ENCODE measurements at regions not wholly inside any gene's neighbourhood (a gene's known extent, or its start where the extent isn't known, plus 50 kb on each side); places are given as distances from the start of the nearest gene placed in this dataset.

- no peak overlapping the region for H3K4me3 ChIP-seq (ENCODE audit: low read depth in 1 of 3, low read length in 3 of 3)
- H3K36me3 ChIP-seq (ENCODE audit: control insufficient read depth in 4 of 4, insufficient read depth in 3 of 4, low read depth in 1 of 4, low read length in 3 of 4): no peaks in the 10 kb centered on the region
- no peaks in the 10 kb centered on the region for H3K4me1 ChIP-seq (ENCODE audit: control insufficient read depth in 4 of 4, insufficient read depth in 4 of 4, low read length in 3 of 4)
- no peaks in the 10 kb centered on the region for H3K9me3 ChIP-seq (ENCODE audit: control insufficient read depth in 4 of 4, low read length in 3 of 4)
- DNase-seq (ENCODE audit: low spot score): no peak
- no peaks in the 10 kb centered on the region for H3K27me3 ChIP-seq (ENCODE audit: control insufficient read depth in 4 of 4, insufficient read depth in 4 of 4, low read length in 3 of 4)
- no peak overlapping the region for H3K9ac ChIP-seq (ENCODE audit: low read depth in 1 of 2, low read length in 2 of 2)
- no peak overlapping the region for H3K27ac ChIP-seq (ENCODE audit: low read depth in 1 of 2, low read length in 2 of 2)
- TF ChIP-seq JUND (IDR thresholded peaks at IDR 0.05) (no peak), NR2F2 (IDR thresholded peaks at IDR 0.05) (no peak), FOXA1 (IDR thresholded peaks at IDR 0.05) (no peak), ZBTB33 (IDR thresholded peaks at IDR 0.05) (no peak), HNF4G (IDR thresholded peaks at IDR 0.05) (no peak), MAX (IDR thresholded peaks at IDR 0.05) (no peak), EGR1 (IDR thresholded peaks at IDR 0.05; ENCODE audit: low read depth in 2 of 2) (no peak), SP1 (IDR thresholded peaks at IDR 0.05) (no peak), YY1 (IDR thresholded peaks at IDR 0.05) (no peak), RAD21 (IDR thresholded peaks at IDR 0.05) (no peak), FOXA2 (IDR thresholded peaks at IDR 0.05) (no peak)
- TF ChIP-seq, protein P1, sequence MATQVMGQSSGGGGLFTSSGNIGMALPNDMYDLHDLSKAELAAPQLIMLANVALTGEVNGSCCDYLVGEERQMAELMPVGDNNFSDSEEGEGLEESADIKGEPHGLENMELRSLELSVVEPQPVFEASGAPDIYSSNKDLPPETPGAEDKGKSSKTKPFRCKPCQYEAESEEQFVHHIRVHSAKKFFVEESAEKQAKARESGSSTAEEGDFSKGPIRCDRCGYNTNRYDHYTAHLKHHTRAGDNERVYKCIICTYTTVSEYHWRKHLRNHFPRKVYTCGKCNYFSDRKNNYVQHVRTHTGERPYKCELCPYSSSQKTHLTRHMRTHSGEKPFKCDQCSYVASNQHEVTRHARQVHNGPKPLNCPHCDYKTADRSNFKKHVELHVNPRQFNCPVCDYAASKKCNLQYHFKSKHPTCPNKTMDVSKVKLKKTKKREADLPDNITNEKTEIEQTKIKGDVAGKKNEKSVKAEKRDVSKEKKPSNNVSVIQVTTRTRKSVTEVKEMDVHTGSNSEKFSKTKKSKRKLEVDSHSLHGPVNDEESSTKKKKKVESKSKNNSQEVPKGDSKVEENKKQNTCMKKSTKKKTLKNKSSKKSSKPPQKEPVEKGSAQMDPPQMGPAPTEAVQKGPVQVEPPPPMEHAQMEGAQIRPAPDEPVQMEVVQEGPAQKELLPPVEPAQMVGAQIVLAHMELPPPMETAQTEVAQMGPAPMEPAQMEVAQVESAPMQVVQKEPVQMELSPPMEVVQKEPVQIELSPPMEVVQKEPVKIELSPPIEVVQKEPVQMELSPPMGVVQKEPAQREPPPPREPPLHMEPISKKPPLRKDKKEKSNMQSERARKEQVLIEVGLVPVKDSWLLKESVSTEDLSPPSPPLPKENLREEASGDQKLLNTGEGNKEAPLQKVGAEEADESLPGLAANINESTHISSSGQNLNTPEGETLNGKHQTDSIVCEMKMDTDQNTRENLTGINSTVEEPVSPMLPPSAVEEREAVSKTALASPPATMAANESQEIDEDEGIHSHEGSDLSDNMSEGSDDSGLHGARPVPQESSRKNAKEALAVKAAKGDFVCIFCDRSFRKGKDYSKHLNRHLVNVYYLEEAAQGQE (IDR thresholded peaks at IDR 0.05): no peak
- TF ChIP-seq, protein P2, sequence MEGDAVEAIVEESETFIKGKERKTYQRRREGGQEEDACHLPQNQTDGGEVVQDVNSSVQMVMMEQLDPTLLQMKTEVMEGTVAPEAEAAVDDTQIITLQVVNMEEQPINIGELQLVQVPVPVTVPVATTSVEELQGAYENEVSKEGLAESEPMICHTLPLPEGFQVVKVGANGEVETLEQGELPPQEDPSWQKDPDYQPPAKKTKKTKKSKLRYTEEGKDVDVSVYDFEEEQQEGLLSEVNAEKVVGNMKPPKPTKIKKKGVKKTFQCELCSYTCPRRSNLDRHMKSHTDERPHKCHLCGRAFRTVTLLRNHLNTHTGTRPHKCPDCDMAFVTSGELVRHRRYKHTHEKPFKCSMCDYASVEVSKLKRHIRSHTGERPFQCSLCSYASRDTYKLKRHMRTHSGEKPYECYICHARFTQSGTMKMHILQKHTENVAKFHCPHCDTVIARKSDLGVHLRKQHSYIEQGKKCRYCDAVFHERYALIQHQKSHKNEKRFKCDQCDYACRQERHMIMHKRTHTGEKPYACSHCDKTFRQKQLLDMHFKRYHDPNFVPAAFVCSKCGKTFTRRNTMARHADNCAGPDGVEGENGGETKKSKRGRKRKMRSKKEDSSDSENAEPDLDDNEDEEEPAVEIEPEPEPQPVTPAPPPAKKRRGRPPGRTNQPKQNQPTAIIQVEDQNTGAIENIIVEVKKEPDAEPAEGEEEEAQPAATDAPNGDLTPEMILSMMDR (IDR thresholded peaks at IDR 0.05; ENCODE audit: low read depth, low read length, missing input control): no peak
- WGBS: 27% methylated on average over 1 of the region's 1 CpG
Observed at GRCh38 chr13:89315287-89315686, 1644.1 kb downstream of the SLITRK5 start.

- no peaks in the 10 kb centered on the region for H3K27me3 ChIP-seq (ENCODE audit: control insufficient read depth in 4 of 4, insufficient read depth in 4 of 4, low read length in 3 of 4)
- 41% methylated on average over 5 of the region's 5 CpGs for WGBS
- no peaks in the 10 kb centered on the region for H3K36me3 ChIP-seq (ENCODE audit: control insufficient read depth in 4 of 4, insufficient read depth in 3 of 4, low read depth in 1 of 4, low read length in 3 of 4)
- no peak overlapping the region for H3K9ac ChIP-seq (ENCODE audit: low read depth in 1 of 2, low read length in 2 of 2)
- H3K27ac ChIP-seq (ENCODE audit: low read depth in 1 of 2, low read length in 2 of 2): no peak overlapping the region
- H3K4me1 ChIP-seq (ENCODE audit: control insufficient read depth in 4 of 4, insufficient read depth in 4 of 4, low read length in 3 of 4): no peaks in the 10 kb centered on the region
- H3K4me3 ChIP-seq (ENCODE audit: low read depth in 1 of 3, low read length in 3 of 3): no peak overlapping the region
- H3K9me3 ChIP-seq (ENCODE audit: control insufficient read depth in 4 of 4, low read length in 3 of 4): no peaks in the 10 kb centered on the region
- no peak for DNase-seq (ENCODE audit: low spot score)
- TF ChIP-seq JUND (IDR thresholded peaks at IDR 0.05) (no peak), HNF4G (IDR thresholded peaks at IDR 0.05) (no peak), ATF3 (IDR thresholded peaks at IDR 0.05) (no peak), SP1 (IDR thresholded peaks at IDR 0.05) (no peak), HNF4A (conservative IDR thresholded peaks at IDR 0.05) (no peak), FOXA2 (IDR thresholded peaks at IDR 0.05) (no peak), RXRA (IDR thresholded peaks at IDR 0.05) (no peak), TAF1 (conservative IDR thresholded peaks at IDR 0.05) (no peak), NR2F2 (IDR thresholded peaks at IDR 0.05) (no peak), EGR1 (IDR thresholded peaks at IDR 0.05; ENCODE audit: low read depth in 2 of 2) (no peak), ZBTB33 (IDR thresholded peaks at IDR 0.05) (no peak), FOXA1 (IDR thresholded peaks at IDR 0.05) (no peak), GABPA (IDR thresholded peaks at IDR 0.05 in 1 of 2, conservative IDR thresholded peaks at IDR 0.05 in 1 of 2) (no peak), MAX (IDR thresholded peaks at IDR 0.05) (no peak), YY1 (IDR thresholded peaks at IDR 0.05) (no peak), RAD21 (IDR thresholded peaks at IDR 0.05) (no peak)
- TF ChIP-seq, protein P1 (IDR thresholded peaks at IDR 0.05): no peak
Observed at GRCh38 chr13:89322466-89322865, 1651.3 kb downstream of the SLITRK5 start.

All from liver (tissue), 8 donors.